Gastroesophageal sphincter (tissue), 4 donors: ENCODE measurements at regions not wholly inside any gene's neighbourhood (a gene's known extent, or its start where the extent isn't known, plus 50 kb on each side); places are given as distances from the start of the nearest gene placed in this dataset.

Experiments
- ATAC-seq: fragments of 150-250 bp; one replicate; pipeline ENCODE4 v1.9.1; 2016; ENCODE audit warnings: mild to moderate bottlenecking, moderate library complexity
- H3K27ac ChIP-seq, 4 donors: fragments of 200-600 bp; sonication (generic) in 3 of 4; 1 replicate in 3 of 4; 2 replicates in 1 of 4; pipeline ENCODE4 v1.5.1; 2016 to 2019
- H3K27me3 ChIP-seq: fragments of 200-600 bp; sonication (generic); one replicate; pipeline ENCODE4 v1.5.1; 2019
- H3K36me3 ChIP-seq, 2 donors: fragments of 200-600 bp; sonication (generic); one replicate each; pipeline ENCODE4 v1.5.1; 2019; ENCODE audit warnings: control low read depth in 1 of 2
- H3K4me1 ChIP-seq, 3 donors: fragments of 200-600 bp; sonication (generic); 1 replicate in 2 of 3; 2 replicates in 1 of 3; pipeline ENCODE4 v1.5.1; 2016 to 2019; ENCODE audit warnings: control low read depth in 2 of 3
- H3K4me3 ChIP-seq, 2 donors: fragments of 200-600 bp; sonication (generic); one replicate each; pipeline ENCODE4 v1.5.1; 2019; ENCODE audit warnings: mild to moderate bottlenecking in 1 of 2, moderate library complexity in 1 of 2
- H3K9me3 ChIP-seq, 3 donors: fragments of 200-600 bp; sonication (generic); one replicate each; pipeline ENCODE4 v1.5.1; 2017 to 2019; ENCODE audit warnings: control low read depth in 2 of 3
- CTCF ChIP-seq, 4 experiments: fragments of 200-600 bp in 2 of 4; fragments of 450-650 bp in 2 of 4; sonication (generic) in 1 of 4; IDR thresholded peaks; one replicate each; pipeline ENCODE4 v1.5.1; 2017 to 2019; ENCODE audit warnings: antibody characterized with exemption in 4 of 4, mild to moderate bottlenecking in 2 of 4, moderate library complexity in 2 of 4
- EP300 ChIP-seq: sonication (generic); formaldehyde crosslinking; IDR thresholded peaks from one replicate; pipeline ENCODE4 v1.6.1; 2017; ENCODE audit warnings: antibody characterized with exemption, mild to moderate bottlenecking
- POLR2A ChIP-seq, 2 donors: fragments of 450-650 bp; IDR thresholded peaks; one replicate each; pipeline ENCODE4 v1.6.1; 2017; ENCODE audit warnings: antibody characterized with exemption in 2 of 2, mild to moderate bottlenecking in 2 of 2, moderate library complexity in 1 of 2
- POLR2AphosphoS5 ChIP-seq: sonication (generic); formaldehyde crosslinking; IDR thresholded peaks from one replicate; pipeline ENCODE4 v1.6.1; 2017; ENCODE audit warnings: antibody characterized with exemption
- WGBS, 2 donors: methylation state at CpG; one replicate each; pipeline ENCODE4 v1.1.5; 2018; ENCODE audit warnings: low coverage in 1 of 2; 5-methylcytosine and 5-hydroxymethylcytosine counted together

- H3K4me1 ChIP-seq: peaks cover 0 to 9% (median 0%) of the 10 kb centered on the region in 3 donors
- H3K27me3 ChIP-seq: no peaks in the 10 kb centered on the region
- 84% methylated on average over 5 of the region's 5 CpGs for WGBS, 2 donors
- H3K4me3 ChIP-seq: no peak overlapping the region
- no peak overlapping the region for H3K27ac ChIP-seq
- TF ChIP-seq EP300 (no peak), CTCF (IDR thresholded peaks at IDR 0.05) (no peak), POLR2A (IDR thresholded peaks at IDR 0.05) (no peak), POLR2AphosphoS5 (no peak)
- ATAC-seq: no peak
- H3K9me3 ChIP-seq: no peaks in the 10 kb centered on the region
- no peaks in the 10 kb centered on the region for H3K36me3 ChIP-seq
Observed at GRCh38 chr5:60368100-60368499, 331.9 kb downstream of the DEPDC1B start.

GRCh38 chr5:60366489-60366888 lies 333.5 kb downstream of the DEPDC1B start:
- TF ChIP-seq CTCF (IDR thresholded peaks at IDR 0.05): no peak
- no peak for TF ChIP-seq EP300
- TF ChIP-seq POLR2A (IDR thresholded peaks at IDR 0.05): no peak
- no peak for TF ChIP-seq POLR2AphosphoS5
- H3K9me3 ChIP-seq: no peaks in the 10 kb centered on the region
- no peak overlapping the region for H3K4me3 ChIP-seq
- 20 to 29% methylated on average over 1 of the region's 2 CpGs for WGBS, 2 donors
- H3K27me3 ChIP-seq: no peaks in the 10 kb centered on the region
- peaks cover 0 to 9% (median 0%) of the 10 kb centered on the region in 3 donors for H3K4me1 ChIP-seq
- no peak overlapping the region for H3K27ac ChIP-seq
- no peaks in the 10 kb centered on the region for H3K36me3 ChIP-seq
- no peak for ATAC-seq

- no peak overlapping the region for H3K27ac ChIP-seq
- no peaks in the 10 kb centered on the region for H3K27me3 ChIP-seq
- H3K4me1 ChIP-seq: peaks cover 0 to 9% (median 0%) of the 10 kb centered on the region in 3 donors
- 43 to 58% methylated on average over 1 of the region's 1 CpG for WGBS, 2 donors
- no peak overlapping the region for H3K4me3 ChIP-seq
- no peak for TF ChIP-seq POLR2A (IDR thresholded peaks at IDR 0.05)
- no peak for TF ChIP-seq EP300
- TF ChIP-seq CTCF (IDR thresholded peaks at IDR 0.05): no peak
- no peak for TF ChIP-seq POLR2AphosphoS5
- no peak for ATAC-seq
- H3K36me3 ChIP-seq: no peaks in the 10 kb centered on the region
- no peaks in the 10 kb centered on the region for H3K9me3 ChIP-seq
Observed at GRCh38 chr5:60365001-60365400, 335.0 kb downstream of the DEPDC1B start.

- no peak overlapping the region for H3K4me3 ChIP-seq
- ATAC-seq: no peak
- H3K36me3 ChIP-seq: no peaks in the 10 kb centered on the region
- H3K4me1 ChIP-seq: peaks cover 0 to 9% (median 0%) of the 10 kb centered on the region in 3 donors
- H3K27ac ChIP-seq: no peak overlapping the region
- no peaks in the 10 kb centered on the region for H3K9me3 ChIP-seq
- H3K27me3 ChIP-seq: no peaks in the 10 kb centered on the region
- TF ChIP-seq POLR2A (IDR thresholded peaks at IDR 0.05) (no peak), EP300 (no peak), CTCF (IDR thresholded peaks at IDR 0.05) (no peak), POLR2AphosphoS5 (no peak)
Observed at GRCh38 chr5:60362158-60362557, 337.8 kb downstream of the DEPDC1B start.

GRCh38 chr5:60360355-60360754 lies 339.6 kb downstream of the DEPDC1B start:
- TF ChIP-seq CTCF (IDR thresholded peaks at IDR 0.05): no peak
- TF ChIP-seq POLR2AphosphoS5: no peak
- TF ChIP-seq POLR2A (IDR thresholded peaks at IDR 0.05): no peak
- no peak for TF ChIP-seq EP300

More at GRCh38 chr5:60360355-60360754, 339.6 kb downstream of the DEPDC1B start:
- Histone ChIP-seq H3K36me3 (no peaks in the 10 kb centered on the region), H3K27me3 (no peaks in the 10 kb centered on the region), H3K27ac (no peak overlapping the region), H3K4me1 (no peaks in the 10 kb centered on the region), H3K4me3 (no peak overlapping the region), H3K9me3 (no peaks in the 10 kb centered on the region)
- 80 to 88% methylated on average over 3 of the region's 3 CpGs for WGBS, 2 donors
- ATAC-seq: no peak
